Left renal cortex interstitium (tissue), 4 donors: ENCODE measurements at regions not wholly inside any gene's neighbourhood (a gene's known extent, or its start where the extent isn't known, plus 50 kb on each side); places are given as distances from the start of the nearest gene placed in this dataset.

Experiments used
- DNase-seq, 4 donors: peaks; one replicate each; pipeline ENCODE4 v3.0.0-alpha.2; 2013; ENCODE audit warnings: low read depth in 4 of 4, low spot score in 2 of 4, missing footprints in 1 of 4

DNA sequence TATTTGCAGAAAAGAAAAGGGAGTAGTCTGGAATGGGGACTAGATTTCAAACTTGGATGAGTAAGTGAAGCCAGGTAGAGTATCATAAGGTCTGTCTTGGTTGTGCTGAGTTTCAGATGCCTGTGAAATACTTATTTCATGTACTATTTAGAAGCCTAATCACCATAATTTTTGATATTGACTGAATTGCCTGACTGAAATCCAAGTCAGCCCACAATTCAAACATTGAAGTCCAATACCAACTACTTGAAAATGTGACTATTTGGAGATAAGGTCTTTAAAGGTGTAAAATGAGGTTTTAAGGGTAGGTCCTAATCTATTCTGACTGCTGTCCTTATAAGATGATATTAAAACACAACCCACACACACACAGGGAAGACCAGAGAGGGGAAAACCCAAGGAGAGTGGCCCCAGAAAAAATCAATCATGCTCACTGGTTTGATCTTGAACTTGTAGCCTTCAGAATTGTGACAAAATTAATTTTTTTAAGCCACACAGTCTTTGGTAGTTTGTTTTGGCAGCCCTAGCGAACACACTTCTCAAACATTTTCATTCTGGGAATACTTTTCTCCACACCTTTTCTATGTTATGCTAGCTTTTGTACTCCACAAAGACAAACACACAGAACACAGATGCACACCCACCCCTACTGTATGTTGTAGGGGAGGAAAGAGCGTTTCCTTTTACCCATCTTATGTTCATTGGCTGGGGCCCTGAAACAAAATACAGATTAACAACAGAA lies 126.3 kb downstream of the HFE start:
- no peak for DNase-seq

DNA sequence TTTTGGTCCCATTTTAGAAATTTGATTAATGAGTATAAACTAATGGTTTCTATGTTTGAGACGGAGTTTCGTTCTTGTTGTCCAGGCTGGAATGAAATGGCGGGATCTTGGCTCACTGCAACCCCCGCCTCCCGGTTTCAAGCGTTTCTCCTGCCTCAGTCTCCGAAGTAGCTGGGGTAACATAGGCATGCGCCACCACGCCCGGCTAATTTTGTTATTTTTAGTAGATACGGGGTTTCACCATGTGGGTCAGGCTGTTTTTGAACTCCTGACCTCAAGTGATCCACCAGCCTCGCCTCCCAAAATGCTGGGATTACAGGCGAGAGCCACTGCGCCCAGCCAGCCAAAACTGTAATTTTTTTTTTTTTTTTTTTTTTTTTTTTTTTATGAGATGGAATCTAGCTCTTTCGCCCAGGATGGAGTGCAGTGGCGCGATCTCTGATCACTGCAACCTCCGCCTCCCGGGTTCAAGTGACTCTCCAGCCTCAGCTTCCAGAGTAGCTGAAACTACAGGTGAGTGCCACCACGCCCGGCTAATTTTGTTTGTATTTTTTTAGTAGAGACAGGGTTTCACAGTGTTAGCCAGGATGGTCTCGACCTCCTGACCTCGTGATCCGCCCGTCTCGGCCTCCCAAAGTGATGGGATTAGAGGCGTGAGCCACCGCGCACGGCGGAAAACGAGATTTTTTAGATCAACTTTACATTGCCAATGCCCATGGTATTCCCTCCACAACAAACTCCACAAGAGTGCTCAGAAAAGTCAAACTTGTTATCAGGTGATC lies 127.8 kb downstream of the HFE start:
- no peak for DNase-seq

DNA sequence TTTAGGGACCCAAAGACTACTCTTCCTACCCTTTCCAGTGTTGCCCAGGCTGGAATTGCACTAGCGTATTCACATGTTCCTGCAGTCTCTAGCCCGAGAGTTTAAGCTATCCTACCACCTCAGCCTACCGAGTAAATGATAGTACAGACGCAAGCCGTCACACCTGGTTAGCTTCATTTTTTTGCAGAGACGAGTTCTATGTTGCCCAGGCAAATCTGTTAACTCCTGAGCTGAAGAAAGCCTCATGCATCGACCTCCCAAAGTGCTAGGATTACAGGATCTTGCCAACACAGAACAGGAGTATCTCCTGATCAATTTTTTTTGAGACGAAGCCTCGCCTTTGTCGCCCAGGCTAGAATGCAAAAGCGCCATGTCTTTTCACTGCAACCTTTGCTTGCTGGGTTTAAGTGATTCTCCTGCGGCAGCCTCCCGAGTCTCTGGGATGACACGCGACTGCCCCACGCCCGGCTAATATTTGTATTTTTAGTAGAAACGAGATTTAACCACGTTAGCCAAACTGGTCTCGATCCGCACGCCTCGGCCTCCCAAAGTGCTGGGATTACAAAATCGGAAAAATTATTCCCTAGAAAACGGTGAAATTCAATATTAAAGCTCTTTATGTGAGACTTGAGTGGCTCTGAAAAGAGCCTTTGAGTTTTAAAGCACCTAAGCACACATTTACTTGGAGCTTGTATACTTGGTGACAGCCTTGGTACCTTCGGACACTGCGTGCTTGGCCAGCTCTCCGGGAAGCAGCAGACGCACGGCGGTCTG lies 128.5 kb downstream of the HFE start:
- DNase-seq = peak in 1 of 4 donors; percentile 58

DNA sequence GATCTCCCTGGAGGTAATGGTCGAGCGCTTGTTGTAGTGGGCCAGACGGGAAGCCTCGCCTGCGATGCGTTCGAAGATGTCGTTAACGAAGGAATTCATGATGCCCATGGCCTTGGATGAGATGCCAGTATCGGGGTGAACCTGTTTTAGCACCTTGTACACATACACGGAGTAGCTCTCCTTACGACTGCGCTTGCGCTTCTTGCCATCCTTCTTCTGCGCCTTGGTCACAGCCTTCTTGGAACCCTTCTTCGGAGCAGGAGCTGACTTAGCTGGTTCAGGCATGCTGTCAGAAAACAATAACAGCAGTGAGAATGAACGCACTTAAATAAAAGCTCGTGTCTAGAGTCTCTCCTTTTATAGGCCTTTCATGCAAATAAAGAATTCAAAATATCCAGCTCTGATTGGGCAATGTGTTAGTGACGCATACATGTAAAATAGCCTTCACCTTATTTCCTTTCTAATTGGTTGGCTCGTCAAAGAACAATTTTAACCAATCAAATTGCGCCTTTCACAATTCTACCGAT lies 129.2 kb downstream of the HFE start:
- DNase-seq = peak in 2 of 4 donors; percentile 99

DNA sequence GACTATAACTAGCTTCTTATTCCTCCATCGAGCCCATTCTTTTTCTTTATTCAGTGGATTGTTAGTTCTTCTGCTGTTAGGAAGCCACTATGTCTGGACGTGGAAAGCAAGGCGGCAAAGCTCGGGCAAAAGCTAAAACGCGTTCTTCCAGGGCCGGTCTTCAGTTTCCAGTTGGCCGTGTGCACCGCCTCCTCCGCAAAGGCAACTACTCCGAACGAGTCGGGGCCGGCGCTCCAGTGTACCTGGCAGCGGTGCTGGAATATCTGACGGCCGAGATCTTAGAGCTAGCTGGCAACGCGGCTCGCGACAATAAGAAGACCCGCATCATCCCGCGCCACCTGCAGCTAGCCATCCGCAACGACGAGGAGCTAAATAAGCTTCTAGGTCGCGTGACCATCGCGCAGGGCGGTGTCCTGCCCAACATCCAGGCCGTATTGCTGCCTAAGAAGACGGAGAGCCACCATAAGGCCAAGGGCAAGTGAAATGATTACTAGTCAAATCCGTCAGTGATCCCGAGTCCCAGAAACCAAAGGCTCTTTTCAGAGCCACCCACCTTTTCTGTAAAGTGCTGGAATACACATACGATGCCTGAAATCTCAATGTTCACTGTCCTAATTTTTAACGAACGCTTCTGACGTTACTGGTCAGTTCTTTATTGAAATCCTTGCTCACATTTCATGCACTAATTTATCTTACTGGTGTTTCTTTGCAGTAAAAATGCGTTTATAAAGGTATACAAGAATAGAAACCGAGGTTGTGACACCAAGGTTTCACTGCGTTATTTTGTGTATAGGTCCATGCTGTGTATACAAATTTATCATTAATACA lies 129.9 kb downstream of the HFE start:
- no peak for DNase-seq

DNA sequence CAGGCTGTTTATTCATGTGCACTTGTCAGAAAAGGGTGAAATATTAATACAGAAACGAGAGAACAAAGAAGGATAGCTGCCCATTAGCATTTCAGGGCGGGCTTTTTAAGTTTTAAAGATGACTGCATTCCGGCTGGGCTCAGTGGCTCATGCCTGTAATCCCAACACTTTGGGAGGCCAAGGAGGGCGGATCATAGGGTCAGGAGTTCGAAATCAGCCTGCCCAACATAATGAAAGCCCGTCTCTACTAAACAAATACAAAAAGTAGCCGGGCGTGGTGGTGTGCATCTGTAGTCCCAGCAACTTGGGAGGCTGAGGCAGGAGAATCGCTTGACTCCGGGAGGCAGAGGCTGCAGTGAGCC lies 130.5 kb downstream of the HFE start:
- DNase-seq = no peak

DNA sequence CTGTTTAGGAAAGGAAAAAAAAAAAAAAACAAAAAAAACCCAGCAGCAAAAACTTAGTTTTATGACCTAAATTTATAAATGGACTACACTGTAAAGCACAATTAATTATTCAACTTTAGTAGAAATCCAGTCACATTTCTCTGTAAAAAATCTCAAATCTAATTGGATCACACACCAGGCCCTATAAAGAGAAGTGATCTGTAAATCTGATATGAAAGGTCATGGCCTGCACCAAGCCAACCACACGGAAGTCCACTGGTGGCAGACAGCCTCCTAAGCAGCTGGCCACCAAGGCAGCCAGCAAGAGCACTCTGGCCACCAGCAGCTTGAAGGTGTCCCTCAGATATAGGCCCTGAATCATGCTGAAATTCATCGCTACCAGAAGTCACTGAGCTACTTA lies 131.6 kb downstream of the HFE start:
- no peak for DNase-seq

DNA sequence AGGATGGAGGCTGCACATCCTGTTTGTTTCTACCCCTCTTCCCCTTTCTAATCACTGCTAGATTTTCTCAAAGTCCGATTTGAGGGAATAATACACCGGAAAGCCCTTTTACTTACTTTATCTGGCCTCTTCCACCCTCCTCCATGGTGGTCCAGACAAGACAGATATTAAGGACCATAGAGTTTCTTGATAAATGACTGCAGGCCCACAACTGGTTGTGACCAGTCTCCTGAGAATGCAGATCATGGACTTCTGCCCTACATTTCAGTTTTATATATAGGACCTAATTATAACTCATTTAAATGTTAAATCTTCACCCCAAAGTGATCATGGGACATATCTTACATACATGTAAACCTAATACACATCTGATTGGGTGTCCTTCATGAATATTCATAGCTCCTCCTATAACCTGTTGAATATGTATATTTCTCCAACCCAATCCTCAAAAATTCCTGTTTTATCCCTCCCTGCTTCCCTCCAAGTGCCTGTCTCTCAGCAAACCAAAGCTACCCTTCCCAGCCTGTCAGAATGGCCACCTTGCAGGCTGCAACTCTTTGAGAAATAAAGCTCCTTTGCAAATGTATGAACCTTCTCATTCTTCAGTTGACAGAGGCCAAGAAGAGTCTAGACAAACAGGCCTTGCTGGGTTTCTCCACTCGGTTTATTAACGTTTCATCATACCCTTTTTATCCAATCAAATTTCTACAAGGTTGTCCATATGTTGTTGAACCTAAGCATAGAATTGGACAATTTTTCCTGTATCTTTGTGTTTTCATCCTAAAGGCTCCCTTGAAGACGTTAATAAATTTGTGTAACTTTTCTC lies 133.1 kb downstream of the HFE start:
- DNase-seq = no peak

DNA sequence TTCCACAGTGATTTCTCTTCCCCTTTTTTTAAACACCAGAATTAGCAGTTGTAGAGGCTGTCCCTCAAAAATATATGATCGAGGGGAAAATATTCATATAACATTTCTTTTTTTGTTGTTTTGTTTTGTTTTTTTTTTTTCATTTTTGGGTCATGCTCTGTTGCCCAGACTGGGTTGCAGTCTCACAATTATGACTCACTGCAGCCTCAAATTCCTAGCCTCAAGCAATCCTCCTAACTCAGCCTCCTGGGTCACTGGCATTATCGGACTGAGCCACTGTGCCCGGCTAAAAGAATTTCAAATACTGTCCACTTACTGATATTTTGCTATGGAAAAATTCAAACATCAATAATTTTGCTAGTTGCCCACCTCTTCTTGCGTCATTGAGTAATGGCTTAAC lies 134.0 kb downstream of the HFE start:
- no peak for DNase-seq

DNA sequence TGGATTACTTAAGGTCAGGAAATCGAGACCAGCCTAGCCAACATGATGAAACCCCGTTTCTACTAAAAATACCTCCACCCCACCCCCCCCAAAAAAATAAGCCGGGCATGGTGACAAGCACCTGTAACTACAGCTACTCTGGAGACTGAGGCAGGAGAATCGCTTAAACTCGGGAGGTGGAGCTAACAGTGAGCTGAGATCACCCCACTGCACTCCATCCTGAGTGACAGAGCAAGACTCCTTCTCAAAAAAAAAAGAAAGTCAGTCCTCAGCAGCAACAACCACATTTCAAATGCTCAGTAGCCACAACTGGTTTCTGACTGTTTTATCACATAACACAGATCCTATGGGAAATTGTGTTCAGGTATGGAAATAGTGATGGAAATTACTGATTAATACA lies 135.3 kb downstream of the HFE start:
- no peak for DNase-seq

DNA sequence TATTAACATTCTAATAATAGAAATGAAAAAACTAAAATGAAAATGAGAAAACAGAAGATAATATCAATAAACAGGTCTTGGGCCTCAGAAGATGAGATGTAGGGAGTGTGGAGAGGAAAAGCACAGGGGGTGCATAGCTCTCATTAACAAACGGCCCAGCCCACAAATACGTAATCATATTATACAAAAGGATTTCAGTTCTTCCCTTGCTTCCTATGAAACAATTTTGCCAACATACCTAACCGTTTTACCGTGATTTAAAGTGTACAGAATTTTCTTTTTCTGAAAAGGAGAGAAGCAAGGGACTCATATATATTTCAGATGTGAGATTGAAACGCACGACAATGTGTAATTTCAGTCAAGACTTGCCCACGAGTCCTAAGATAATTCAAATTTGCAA lies 136.0 kb downstream of the HFE start:
- DNase-seq = peak in 2 of 4 donors; percentile 65 to 79

DNA sequence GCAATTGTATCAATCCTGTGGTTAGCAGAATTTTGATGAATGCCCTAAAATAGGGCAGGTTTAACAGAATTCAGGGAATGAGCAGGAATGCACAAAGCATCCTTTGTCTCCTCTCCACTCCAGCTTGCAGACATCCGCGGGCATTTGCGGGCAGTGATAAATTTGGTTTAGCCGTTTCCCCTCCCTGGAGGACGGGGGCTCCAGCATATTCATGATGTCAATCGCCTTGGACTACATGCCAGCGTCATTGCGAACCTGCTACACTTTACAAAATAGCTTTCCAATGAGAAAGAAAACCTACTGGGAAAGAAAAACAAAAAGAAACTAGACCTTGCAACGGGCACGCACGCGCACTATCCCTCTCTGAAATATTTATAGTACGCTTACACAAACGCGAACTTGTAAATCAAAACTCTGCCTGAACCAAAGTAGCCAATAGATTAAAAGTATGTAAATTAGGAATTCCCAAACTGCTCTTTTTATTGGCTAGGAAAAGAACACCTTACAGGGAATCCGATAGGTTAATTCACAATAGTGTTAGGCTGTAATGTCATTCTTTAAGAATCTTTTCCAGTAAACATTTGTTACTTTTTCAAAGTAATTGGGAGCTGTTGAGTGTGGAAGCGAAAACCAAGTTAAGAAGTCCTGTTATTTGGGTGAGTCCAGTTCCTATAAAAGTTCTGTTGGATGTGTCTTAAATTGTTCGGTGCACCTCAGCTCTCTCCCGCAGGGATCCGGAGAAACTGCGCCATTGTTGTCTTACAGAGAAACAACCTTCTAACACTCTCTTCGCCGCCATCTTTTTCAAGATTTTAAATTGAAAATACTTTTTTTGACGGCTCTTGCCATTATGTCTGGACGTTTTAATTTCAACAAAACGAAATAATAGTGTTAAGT lies 136.7 kb downstream of the HFE start:
- DNase-seq = peak; percentile 82 to 99 (median 90)

DNA sequence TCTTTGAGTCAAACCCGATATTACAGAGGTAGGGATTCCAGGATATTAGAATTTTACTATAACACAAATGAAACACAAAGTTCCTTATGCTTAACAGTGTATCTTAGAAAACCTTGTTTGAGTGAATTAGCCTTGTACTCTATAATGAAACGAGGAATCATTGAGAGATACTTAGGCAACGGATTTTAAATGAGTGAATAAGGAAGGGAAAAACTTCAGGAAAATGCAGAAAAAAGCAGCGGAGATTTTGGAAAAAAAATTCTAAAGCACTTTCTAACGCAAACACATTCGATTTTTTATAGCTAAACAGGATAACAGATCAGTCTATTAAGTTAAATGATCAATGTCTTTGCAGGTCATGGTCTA lies 137.3 kb downstream of the HFE start:
- DNase-seq = no peak

DNA sequence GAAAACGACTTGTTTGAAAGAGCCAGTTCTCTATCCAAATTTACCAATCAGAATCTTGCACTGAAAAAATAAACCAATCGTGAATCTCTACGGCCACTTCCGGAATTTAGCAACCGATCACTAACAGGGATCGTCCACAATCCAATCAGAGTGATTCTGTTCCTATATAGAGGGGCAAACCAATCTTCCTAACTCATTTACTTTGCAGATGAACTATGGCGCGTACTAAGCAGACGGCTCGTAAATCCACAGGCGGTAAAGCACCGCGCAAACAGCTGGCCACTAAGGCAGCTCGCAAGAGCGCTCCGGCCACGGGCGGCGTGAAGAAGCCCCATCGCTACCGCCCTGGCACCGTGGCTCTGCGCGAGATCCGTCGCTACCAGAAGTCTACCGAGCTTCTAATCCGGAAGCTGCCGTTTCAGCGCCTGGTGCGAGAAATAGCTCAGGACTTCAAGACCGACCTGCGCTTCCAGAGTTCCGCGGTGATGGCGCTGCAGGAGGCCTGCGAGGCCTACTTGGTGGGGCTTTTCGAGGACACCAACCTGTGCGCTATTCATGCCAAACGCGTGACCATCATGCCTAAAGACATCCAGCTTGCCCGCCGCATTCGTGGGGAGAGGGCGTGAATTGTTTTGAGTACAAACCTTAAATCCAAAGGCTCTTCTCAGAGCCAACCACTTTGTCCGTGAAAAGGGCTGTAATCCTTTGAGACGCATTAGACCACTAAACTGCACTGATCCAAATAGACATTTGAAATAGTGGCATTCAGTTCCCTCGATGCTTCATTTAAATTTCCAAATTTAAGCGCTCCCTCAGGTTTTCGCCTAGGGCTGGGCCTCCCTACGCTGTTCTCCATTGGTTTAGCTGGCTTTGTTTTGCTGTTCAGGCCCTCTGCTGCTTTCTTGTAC lies 138.0 kb downstream of the HFE start:
- peak in 3 of 4 donors; percentile 90 to 95 (median 92) for DNase-seq

DNA sequence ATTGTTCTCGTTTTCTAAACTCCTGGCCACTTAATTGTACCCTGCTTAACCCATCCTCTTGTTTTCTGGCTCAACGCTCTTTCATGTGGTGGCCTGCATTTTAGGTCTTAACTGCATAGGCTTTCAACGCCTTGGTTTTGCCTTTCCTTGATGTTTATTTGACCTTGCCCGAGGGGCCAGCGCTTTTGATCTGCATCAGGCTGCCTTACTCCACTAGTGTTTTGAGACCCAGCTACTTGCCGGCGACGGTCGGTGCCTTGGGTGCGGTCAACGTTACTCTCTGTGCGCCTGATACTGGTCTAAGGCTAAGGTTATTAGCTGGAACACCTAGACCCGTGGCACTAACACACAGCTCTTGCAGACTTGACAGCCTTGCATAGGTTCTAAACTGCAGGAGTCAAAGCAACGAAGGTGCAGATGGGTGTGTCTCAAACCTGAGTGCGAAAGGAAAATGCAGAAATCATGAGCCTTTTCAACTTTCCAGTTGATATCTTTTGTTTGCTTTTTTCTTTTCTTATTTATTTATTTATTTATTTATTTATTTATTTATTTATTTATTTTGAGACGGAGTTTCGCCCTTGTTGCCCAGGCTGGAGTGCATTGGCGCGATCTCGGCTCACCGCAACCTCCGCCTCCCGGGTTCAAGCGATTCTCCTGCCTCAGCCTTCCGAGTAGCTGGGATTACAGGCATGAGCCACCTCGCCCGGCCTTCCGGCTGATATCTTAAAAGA lies 138.8 kb downstream of the HFE start:
- no peak for DNase-seq

DNA sequence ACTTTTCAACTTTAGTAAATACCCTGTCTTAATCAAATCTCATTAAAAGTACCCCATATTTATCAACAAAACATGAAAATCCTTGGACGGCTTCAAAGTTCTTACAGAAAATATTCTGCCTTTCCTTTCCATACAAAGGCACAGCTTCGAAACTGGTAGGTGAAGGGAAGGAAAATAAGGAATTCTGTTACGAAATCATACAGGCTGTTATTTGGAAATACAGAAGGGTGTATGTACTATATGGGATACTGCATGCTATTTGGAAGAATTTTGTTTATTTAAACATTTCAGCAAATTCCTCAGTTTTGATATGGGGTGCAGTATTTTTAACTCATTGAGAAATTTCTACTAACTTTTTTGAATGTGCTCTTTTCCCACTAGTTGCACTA lies 138.4 kb upstream of the BTN3A2 start:
- no peak for DNase-seq

DNA sequence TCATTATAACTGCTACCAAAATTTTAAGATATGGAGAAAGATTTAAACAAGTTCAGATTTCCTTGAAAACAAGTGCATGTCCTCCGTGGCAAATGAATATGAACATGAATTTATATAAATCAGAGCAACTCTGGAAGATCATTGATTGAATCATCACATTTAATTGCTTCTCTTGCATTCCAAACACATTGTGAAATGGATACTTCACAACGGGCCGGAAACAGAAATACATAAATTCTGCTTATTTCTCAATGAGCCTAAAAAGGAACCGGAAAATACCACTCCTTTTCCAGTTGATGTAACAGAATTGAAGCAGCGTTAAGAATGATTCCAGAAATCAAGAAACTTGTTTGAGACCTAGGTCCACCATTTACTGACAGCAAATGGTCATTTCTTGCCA lies 134.6 kb upstream of the BTN3A2 start:
- no peak for DNase-seq
